Esophagus muscularis mucosa (tissue), 4 donors: ENCODE measurements at regions not wholly inside any gene's neighbourhood (a gene's known extent, or its start where the extent isn't known, plus 50 kb on each side); places are given as distances from the start of the nearest gene placed in this dataset.

Experiments used
- EP300 ChIP-seq: sonication (generic); formaldehyde crosslinking; IDR thresholded peaks from one replicate; pipeline ENCODE4 v1.6.1; 2017; ENCODE audit warnings: antibody characterized with exemption
- POLR2A ChIP-seq: fragments of 450-650 bp; IDR thresholded peaks from one replicate; pipeline ENCODE4 v1.6.1; 2017; ENCODE audit warnings: antibody characterized with exemption, moderate library complexity, mild to moderate bottlenecking, low read depth
- POLR2AphosphoS5 ChIP-seq, 2 donors: sonication (generic); formaldehyde crosslinking; IDR thresholded peaks; one replicate each; pipeline ENCODE4 v1.6.1; 2017; ENCODE audit warnings: antibody characterized with exemption in 2 of 2
- TF ChIP-seq, protein P1 (sequence below), 3 experiments: fragments of 200-600 bp in 2 of 3; fragments of 450-650 bp in 1 of 3; sonication (generic) in 2 of 3; IDR thresholded peaks; one replicate each; pipeline ENCODE4 v1.5.1; 2017 to 2019; ENCODE audit warnings: antibody characterized with exemption in 3 of 3, mild to moderate bottlenecking in 2 of 3, moderate library complexity in 1 of 3

DNA sequence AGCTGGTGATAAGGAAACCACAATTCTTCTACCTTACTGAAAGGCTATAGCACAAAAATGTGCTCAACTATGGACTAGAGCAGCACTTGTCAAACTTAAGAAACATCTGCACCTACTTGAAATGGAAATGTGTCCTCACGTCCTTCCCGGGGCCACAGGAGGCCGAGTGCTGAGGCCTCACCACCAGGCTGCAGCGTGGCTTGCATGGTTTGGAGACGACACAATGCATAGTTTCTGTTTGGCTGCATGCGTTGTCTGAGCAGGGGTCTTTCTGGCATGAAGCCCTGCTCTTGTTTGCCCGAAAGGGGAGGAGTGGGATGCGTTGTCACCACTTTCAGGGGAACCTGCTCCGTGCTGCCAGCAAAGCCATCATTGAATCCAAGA is 228.8 kb downstream of the TTLL2 start:
- TF ChIP-seq, protein P1, sequence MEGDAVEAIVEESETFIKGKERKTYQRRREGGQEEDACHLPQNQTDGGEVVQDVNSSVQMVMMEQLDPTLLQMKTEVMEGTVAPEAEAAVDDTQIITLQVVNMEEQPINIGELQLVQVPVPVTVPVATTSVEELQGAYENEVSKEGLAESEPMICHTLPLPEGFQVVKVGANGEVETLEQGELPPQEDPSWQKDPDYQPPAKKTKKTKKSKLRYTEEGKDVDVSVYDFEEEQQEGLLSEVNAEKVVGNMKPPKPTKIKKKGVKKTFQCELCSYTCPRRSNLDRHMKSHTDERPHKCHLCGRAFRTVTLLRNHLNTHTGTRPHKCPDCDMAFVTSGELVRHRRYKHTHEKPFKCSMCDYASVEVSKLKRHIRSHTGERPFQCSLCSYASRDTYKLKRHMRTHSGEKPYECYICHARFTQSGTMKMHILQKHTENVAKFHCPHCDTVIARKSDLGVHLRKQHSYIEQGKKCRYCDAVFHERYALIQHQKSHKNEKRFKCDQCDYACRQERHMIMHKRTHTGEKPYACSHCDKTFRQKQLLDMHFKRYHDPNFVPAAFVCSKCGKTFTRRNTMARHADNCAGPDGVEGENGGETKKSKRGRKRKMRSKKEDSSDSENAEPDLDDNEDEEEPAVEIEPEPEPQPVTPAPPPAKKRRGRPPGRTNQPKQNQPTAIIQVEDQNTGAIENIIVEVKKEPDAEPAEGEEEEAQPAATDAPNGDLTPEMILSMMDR (IDR thresholded peaks at IDR 0.05), result no peak
- TF ChIP-seq POLR2A, result no peak
- no peak for TF ChIP-seq POLR2AphosphoS5 (IDR thresholded peaks at IDR 0.05)
- no peak for TF ChIP-seq EP300
